PC-3 (cell line): ENCODE measurements at regions not wholly inside any gene's neighbourhood (a gene's known extent, or its start where the extent isn't known, plus 50 kb on each side); places are given as distances from the start of the nearest gene placed in this dataset.

Experiments
- ATAC-seq: fragments of 200-7000 bp; cut with Tn5 transposase; 2 replicates; pipeline ENCODE4 v1.9.1; 2020; ENCODE audit warnings: mild to moderate bottlenecking, moderate library complexity
- BruUV-seq: library from RNA; stranded (reverse); fragments of 400-500 nt; replicated peaks from 2 replicates; lab custom pipeline; 2021; lab: Mats Ljungman, UMichigan
- CTCF ChIA-PET: fragments of 300-600 bp; sonication (Branson Sonifier 250); formaldehyde crosslinking; loops from one replicate; lab custom pipeline; 2022; ENCODE audit warnings: antibody characterized with exemption; lab: Charles Lee
- POLR2A ChIA-PET: fragments of 300-600 bp; sonication (Branson Sonifier 250); formaldehyde crosslinking; loops from one replicate; lab custom pipeline; 2022; ENCODE audit warnings: antibody characterized with exemption; ENCODE audit not compliant: unreplicated experiment; lab: Charles Lee
- DNase-seq: peaks from one replicate; pipeline ENCODE4 v3.0.0-alpha.2; 2015
- H2AFZ ChIP-seq: fragments of 300-600 bp; sonication (generic); 2 replicates; pipeline ENCODE4 v1.6.0; 2016; ENCODE audit warnings: antibody characterized with exemption, low read length
- H3F3A ChIP-seq: fragments of 300-600 bp; sonication (generic); one replicate; pipeline ENCODE4 v1.6.0; 2017; ENCODE audit warnings: antibody characterized with exemption, low read length, control low read depth, mild to moderate bottlenecking; ENCODE audit not compliant: unreplicated experiment
- H3K27ac ChIP-seq: fragments of 300-600 bp; sonication (generic); 2 replicates; pipeline ENCODE4 v1.5.1; 2016; ENCODE audit warnings: mild to moderate bottlenecking, low read length
- H3K27me3 ChIP-seq: fragments of 300-600 bp; sonication (generic); 2 replicates; pipeline ENCODE4 v1.6.1; 2016; ENCODE audit warnings: low read length, mixed read lengths
- H3K36me3 ChIP-seq: fragments of 300-600 bp; sonication (generic); 2 replicates; pipeline ENCODE4 v1.6.1; 2016; ENCODE audit warnings: low read depth, mixed run types, low read length, mixed read lengths
- H3K4me1 ChIP-seq: fragments of 300-600 bp; sonication (generic); 2 replicates; pipeline ENCODE4 v1.5.1; 2016; ENCODE audit warnings: low read length; ENCODE audit not compliant: insufficient read depth
- H3K4me2 ChIP-seq: fragments of 300-600 bp; sonication (generic); 2 replicates; pipeline ENCODE4 v1.6.0; 2016; ENCODE audit warnings: low read length
- H3K4me3 ChIP-seq: fragments of 300-600 bp; sonication (generic); 2 replicates; pipeline ENCODE4 v1.5.1; 2016; ENCODE audit warnings: mild to moderate bottlenecking, low read length, mixed read lengths
- H3K79me2 ChIP-seq: fragments of 300-600 bp; sonication (generic); 2 replicates; pipeline ENCODE4 v1.6.1; 2017; ENCODE audit warnings: low read length, mixed read lengths
- H3K9ac ChIP-seq: fragments of 300-600 bp; sonication (generic); 2 replicates; pipeline ENCODE4 v1.6.0; 2016; ENCODE audit warnings: mild to moderate bottlenecking, low read length
- H3K9me2 ChIP-seq: fragments of 300-600 bp; sonication (generic); replicated peaks from 2 replicates; pipeline ENCODE4 v1.6.1; 2016; ENCODE audit warnings: mixed run types, low read length, mixed read lengths
- H3K9me3 ChIP-seq: fragments of 300-600 bp; sonication (generic); 2 replicates; pipeline ENCODE4 v1.6.1; 2016; ENCODE audit warnings: low read length, mixed read lengths
- H4K20me1 ChIP-seq: fragments of 300-600 bp; sonication (generic); 2 replicates; pipeline ENCODE4 v1.6.1; 2016; ENCODE audit warnings: low read length, mixed read lengths
- EZH2 ChIP-seq: fragments of 300-600 bp; sonication (generic); IDR thresholded peaks from one replicate; pipeline ENCODE4 v1.6.1; 2017; ENCODE audit warnings: antibody characterized with exemption, mild to moderate bottlenecking, low read length; ENCODE audit not compliant: unreplicated experiment
- EZH2phosphoT487 ChIP-seq: fragments of 300-600 bp; sonication (generic); IDR thresholded peaks from 2 replicates; pipeline ENCODE4 v1.6.1; 2018; ENCODE audit warnings: mild to moderate bottlenecking, antibody characterized with exemption, low read length, borderline replicate concordance
- intact Hi-C: fragments of 100-400 bp; cut with micrococcal nuclease; formaldehyde crosslinking; loops from 2 replicates; pipeline ENCODE4 v1.9.0; 2023
- TF ChIP-seq, protein P1 (sequence below): fragments of 300-600 bp; sonication (generic); conservative IDR thresholded peaks from 2 replicates; pipeline ENCODE4 v1.5.1; 2017; ENCODE audit warnings: antibody characterized with exemption, low read depth, mild to moderate bottlenecking, low read length

DNA sequence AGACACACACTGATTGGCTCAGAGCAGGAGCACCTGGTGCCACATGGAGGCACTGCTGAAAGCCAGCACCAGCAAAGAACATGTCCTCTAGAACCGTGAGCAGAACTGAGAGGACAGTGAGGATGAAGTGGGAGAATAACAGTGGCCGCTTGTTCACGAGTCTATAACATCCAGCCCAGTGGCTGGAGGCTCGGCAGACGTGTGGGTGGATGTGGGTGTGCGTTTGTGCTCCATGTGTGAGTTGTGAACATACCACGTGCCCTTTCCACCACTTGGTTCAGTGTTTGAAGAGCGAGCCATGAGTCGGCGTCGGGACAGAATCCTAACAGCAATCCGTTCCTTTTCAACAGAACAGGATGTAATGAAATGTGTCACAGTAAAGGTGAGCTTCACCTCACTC is 113.0 kb downstream of the SOX1 start:
- CTCF ChIA-PET = no interaction called here
- no peak for DNase-seq
- no peak overlapping the region for H3K9ac ChIP-seq

DNA sequence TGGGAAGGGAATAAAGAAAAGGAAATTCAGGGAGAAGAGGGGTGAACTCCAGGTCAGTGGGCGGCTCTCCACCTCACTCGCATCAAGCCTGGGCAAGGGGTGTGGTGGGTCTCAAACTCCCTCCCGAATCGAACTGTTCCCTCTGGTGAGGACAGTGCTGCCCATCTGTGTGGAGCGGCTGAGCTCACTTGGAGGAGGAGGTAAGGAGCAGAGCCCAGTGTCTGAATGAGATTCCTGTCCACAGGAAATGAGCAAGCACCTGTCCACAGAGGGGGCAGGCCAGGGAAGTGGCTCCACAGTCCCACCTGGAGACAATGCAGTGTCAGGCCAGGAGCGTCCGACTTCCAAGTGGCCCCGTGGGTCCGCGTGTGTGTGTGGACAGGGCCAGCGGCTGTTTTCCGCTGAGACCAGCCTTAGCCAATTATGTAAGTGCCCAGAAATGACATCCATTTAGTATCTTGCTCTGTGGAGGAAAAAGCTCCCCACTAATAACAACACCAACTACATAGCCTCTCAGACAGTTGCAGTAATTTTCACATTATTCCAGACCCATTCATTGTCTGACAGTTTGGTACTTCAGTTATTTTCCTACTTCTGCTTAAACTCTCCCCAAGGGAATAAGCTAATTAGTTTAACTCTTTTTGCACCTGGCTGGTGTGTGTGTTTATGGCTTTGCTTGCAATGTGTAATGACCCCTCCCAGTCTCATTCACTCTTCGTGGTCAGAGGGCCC is 114.6 kb downstream of the SOX1 start:
- no peaks in the 10 kb centered on the region for H3K79me2 ChIP-seq
- H3K9me3 ChIP-seq = no peaks in the 10 kb centered on the region
- TF ChIP-seq EZH2 (no peak), EZH2phosphoT487 (no peak)
- TF ChIP-seq, protein P1, sequence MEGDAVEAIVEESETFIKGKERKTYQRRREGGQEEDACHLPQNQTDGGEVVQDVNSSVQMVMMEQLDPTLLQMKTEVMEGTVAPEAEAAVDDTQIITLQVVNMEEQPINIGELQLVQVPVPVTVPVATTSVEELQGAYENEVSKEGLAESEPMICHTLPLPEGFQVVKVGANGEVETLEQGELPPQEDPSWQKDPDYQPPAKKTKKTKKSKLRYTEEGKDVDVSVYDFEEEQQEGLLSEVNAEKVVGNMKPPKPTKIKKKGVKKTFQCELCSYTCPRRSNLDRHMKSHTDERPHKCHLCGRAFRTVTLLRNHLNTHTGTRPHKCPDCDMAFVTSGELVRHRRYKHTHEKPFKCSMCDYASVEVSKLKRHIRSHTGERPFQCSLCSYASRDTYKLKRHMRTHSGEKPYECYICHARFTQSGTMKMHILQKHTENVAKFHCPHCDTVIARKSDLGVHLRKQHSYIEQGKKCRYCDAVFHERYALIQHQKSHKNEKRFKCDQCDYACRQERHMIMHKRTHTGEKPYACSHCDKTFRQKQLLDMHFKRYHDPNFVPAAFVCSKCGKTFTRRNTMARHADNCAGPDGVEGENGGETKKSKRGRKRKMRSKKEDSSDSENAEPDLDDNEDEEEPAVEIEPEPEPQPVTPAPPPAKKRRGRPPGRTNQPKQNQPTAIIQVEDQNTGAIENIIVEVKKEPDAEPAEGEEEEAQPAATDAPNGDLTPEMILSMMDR = no peak
- intact Hi-C loops = no loop called here
- peaks cover 11% of the 10 kb centered on the region; the same call in 1 of the 2 replicates for H3K27me3 ChIP-seq
- no TSS peak for BruUV-seq
- H3K4me2 ChIP-seq = no peak overlapping the region
- POLR2A ChIA-PET = no interaction called here
- H3K27ac ChIP-seq = no peak overlapping the region
- H3K9ac ChIP-seq = no peak overlapping the region
- no peak for DNase-seq
- H3K9me2 ChIP-seq = no peaks in the 10 kb centered on the region
- no peaks in the 10 kb centered on the region for H3K36me3 ChIP-seq
- no peak for ATAC-seq
- CTCF ChIA-PET = no interaction called here
- H2AFZ ChIP-seq = no peak overlapping the region
- H4K20me1 ChIP-seq = no peaks in the 10 kb centered on the region
- no peaks in the 10 kb centered on the region for H3F3A ChIP-seq
- no peak overlapping the region for H3K4me3 ChIP-seq
- no peaks in the 10 kb centered on the region for H3K4me1 ChIP-seq

More for the DNA sequence above, 113.0 kb downstream of the SOX1 start:
- POLR2A ChIA-PET = no interaction called here
- Histone ChIP-seq H3K4me1 (no peaks in the 10 kb centered on the region), H2AFZ (no peak overlapping the region), H3K4me3 (no peak overlapping the region), H4K20me1 (no peaks in the 10 kb centered on the region), H3K27me3 (peaks cover 12% of the 10 kb centered on the region; the same call in 1 of the 2 replicates), H3K79me2 (no peaks in the 10 kb centered on the region), H3K9me2 (no peaks in the 10 kb centered on the region), H3F3A (no peaks in the 10 kb centered on the region), H3K4me2 (no peak overlapping the region), H3K36me3 (no peaks in the 10 kb centered on the region), H3K9me3 (no peaks in the 10 kb centered on the region), H3K27ac (no peak overlapping the region)
- intact Hi-C loops = no loop called here
- no TSS peak for BruUV-seq
- TF ChIP-seq EZH2 (no peak), EZH2phosphoT487 (no peak)
- TF ChIP-seq, protein P1 = no peak
- no peak for ATAC-seq

DNA sequence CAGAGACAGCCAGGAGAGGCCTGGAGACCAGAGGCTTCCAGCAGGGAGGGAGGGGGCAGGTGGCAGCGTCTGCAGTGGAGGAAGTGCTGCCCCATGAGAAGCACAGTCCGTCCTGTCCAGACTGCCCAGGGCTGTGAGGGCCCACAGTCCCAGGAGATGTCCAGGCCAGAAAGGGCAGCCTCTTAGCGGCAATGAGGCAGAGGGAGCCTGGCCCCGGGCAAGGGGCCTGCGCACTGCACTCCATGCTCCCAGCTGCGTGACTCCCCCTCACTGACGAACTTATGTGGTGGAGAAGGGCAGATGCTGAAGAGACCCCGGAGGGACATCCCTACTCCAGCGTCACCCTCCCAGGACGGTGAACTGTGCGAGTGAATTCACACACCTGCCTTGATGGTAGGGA is 115.3 kb downstream of the SOX1 start:
- Histone ChIP-seq H3K9me2 (no peaks in the 10 kb centered on the region), H2AFZ (no peak overlapping the region), H3F3A (no peaks in the 10 kb centered on the region), H3K4me1 (no peaks in the 10 kb centered on the region), H3K27ac (no peak overlapping the region), H3K9ac (no peak overlapping the region), H3K9me3 (no peaks in the 10 kb centered on the region), H3K27me3 (peaks cover 11% of the 10 kb centered on the region; the same call in 1 of the 2 replicates), H3K79me2 (no peaks in the 10 kb centered on the region), H4K20me1 (no peaks in the 10 kb centered on the region), H3K4me3 (no peak overlapping the region), H3K36me3 (no peaks in the 10 kb centered on the region), H3K4me2 (no peak overlapping the region)
- ChIA-PET POLR2A (no interaction called here), CTCF (no interaction called here)
- TF ChIP-seq EZH2 (no peak), EZH2phosphoT487 (no peak)
- TF ChIP-seq, protein P1 = no peak
- no peak for ATAC-seq
- no peak for DNase-seq
- intact Hi-C loops = no loop called here
- no TSS peak for BruUV-seq
